CD14-positive monocyte (primary cell): ENCODE measurements at regions not wholly inside any gene's neighbourhood (a gene's known extent, or its start where the extent isn't known, plus 50 kb on each side); places are given as distances from the start of the nearest gene placed in this dataset.

Experiments
- DNase-seq, 3 donors: peaks; one replicate each; pipeline ENCODE4 v3.0.0-alpha.2; 2011 to 2022
- H2AFZ ChIP-seq: 2 replicates; pipeline ENCODE4 v1.6.0; 2012; ENCODE audit warnings: mild to moderate bottlenecking, low read depth, low read length, inconsistent platforms; ENCODE audit not compliant: insufficient read depth, poor library complexity, severe bottlenecking
- H3K27ac ChIP-seq, 2 donors: 1 replicate in 1 of 2; 2 replicates in 1 of 2; pipeline ENCODE4 v1.5.1; 2012 to 2013; ENCODE audit warnings: low read length in 2 of 2, control low read depth in 1 of 2, inconsistent platforms in 1 of 2, low read depth in 1 of 2, mild to moderate bottlenecking in 1 of 2
- H3K27me3 ChIP-seq, 2 donors: one replicate each; pipeline versions ENCODE4 v1.6.0 to v1.6.1; 2011 to 2013; ENCODE audit warnings: low read length in 2 of 2; ENCODE audit not compliant: control insufficient read depth in 2 of 2, insufficient read depth in 2 of 2
- H3K36me3 ChIP-seq, 2 donors: replicated peaks in 1 of 2; 1 replicate in 1 of 2; 2 replicates in 1 of 2; pipeline versions ENCODE4 v1.5.1 to v1.6.1; 2012 to 2013; ENCODE audit warnings: low read length in 2 of 2, control low read depth in 1 of 2, inconsistent platforms in 1 of 2, mild to moderate bottlenecking in 1 of 2; ENCODE audit not compliant: insufficient read depth in 2 of 2, control insufficient read depth in 1 of 2
- H3K4me1 ChIP-seq, 2 donors: 1 replicate in 1 of 2; 2 replicates in 1 of 2; pipeline versions ENCODE4 v1.5.1 to v1.6.1; 2012 to 2013; ENCODE audit warnings: low read length in 2 of 2, control low read depth in 1 of 2, inconsistent platforms in 1 of 2, mild to moderate bottlenecking in 1 of 2, moderate library complexity in 1 of 2; ENCODE audit not compliant: insufficient read depth in 2 of 2, control insufficient read depth in 1 of 2
- H3K4me2 ChIP-seq: replicated peaks from 2 replicates; pipeline ENCODE3; 2012; ENCODE audit warnings: low read length, moderate library complexity, mild to moderate bottlenecking; ENCODE audit not compliant: poor library complexity, severe bottlenecking; ENCODE audit errors: extremely low read depth
- H3K4me3 ChIP-seq, 3 experiments: fragments of 200-600 bp in 1 of 3; sonication (generic) in 1 of 3; replicated peaks in 1 of 3; 1 replicate in 2 of 3; 2 replicates in 1 of 3; pipeline ENCODE4 v1.5.1; 2011 to 2013; ENCODE audit warnings: low read length in 3 of 3, mild to moderate bottlenecking in 3 of 3, control low read depth in 2 of 3, low read depth in 2 of 3, inconsistent platforms in 1 of 3, moderate library complexity in 1 of 3
- H3K79me2 ChIP-seq: 2 replicates; pipeline ENCODE4 v1.6.0; 2012; ENCODE audit warnings: mild to moderate bottlenecking, control low read depth, inconsistent platforms, low read length, moderate library complexity; ENCODE audit not compliant: insufficient read depth
- H3K9ac ChIP-seq: 2 replicates; pipeline ENCODE4 v1.6.0; 2017; ENCODE audit warnings: low read length, mild to moderate bottlenecking; ENCODE audit not compliant: insufficient read depth, poor library complexity, severe bottlenecking
- H3K9me3 ChIP-seq, 2 donors: replicated peaks in 1 of 2; 1 replicate in 1 of 2; 2 replicates in 1 of 2; pipeline versions ENCODE4 v1.5.1 to v1.6.1; 2012 to 2013; ENCODE audit warnings: low read length in 2 of 2, control low read depth in 1 of 2; ENCODE audit not compliant: control insufficient read depth in 1 of 2, insufficient read depth in 1 of 2
- H4K20me1 ChIP-seq: 2 replicates; pipeline ENCODE4 v1.6.0; 2012; ENCODE audit warnings: mild to moderate bottlenecking, low read length, control low read depth, moderate library complexity; ENCODE audit not compliant: insufficient read depth
- H3K27ac Mint-ChIP-seq, 7 donors: one replicate each; pipeline ENCODE4 v1.8.0; 2020; ENCODE audit warnings: mild to moderate bottlenecking in 7 of 7, mixed read lengths in 7 of 7, moderate library complexity in 6 of 7, inconsistent platforms in 2 of 7
- H3K27me3 Mint-ChIP-seq, 3 donors: one replicate each; pipeline ENCODE4 v1.8.0; 2021 to 2022; ENCODE audit warnings: low read depth in 3 of 3, mild to moderate bottlenecking in 3 of 3, mixed read lengths in 3 of 3, moderate library complexity in 3 of 3, inconsistent platforms in 1 of 3
- H3K36me3 Mint-ChIP-seq, 2 donors: one replicate each; pipeline ENCODE4 v1.8.0; 2020; ENCODE audit warnings: mixed read lengths in 2 of 2, inconsistent platforms in 1 of 2, mild to moderate bottlenecking in 1 of 2
- H3K4me1 Mint-ChIP-seq: one replicate; pipeline ENCODE4 v1.8.0; 2020; ENCODE audit warnings: mild to moderate bottlenecking, mixed read lengths
- H3K4me3 Mint-ChIP-seq, 2 donors: one replicate each; pipeline ENCODE4 v1.8.0; 2020; ENCODE audit warnings: mild to moderate bottlenecking in 2 of 2, mixed read lengths in 2 of 2, moderate library complexity in 1 of 2
- H3K9me3 Mint-ChIP-seq, 7 donors: one replicate each; pipeline ENCODE4 v1.8.0; 2020 to 2022; ENCODE audit warnings: mixed read lengths in 7 of 7, mild to moderate bottlenecking in 6 of 7, moderate library complexity in 6 of 7, inconsistent platforms in 2 of 7
- WGBS: methylation state at CpG from one replicate; pipeline ENCODE4 v1.1.5; 2013; ENCODE audit warnings: missing lambda C conversion rate; ENCODE audit not compliant: insufficient coverage; 5-methylcytosine and 5-hydroxymethylcytosine counted together
- intact Hi-C, 2 donors: fragments of 100-400 bp; cut with micrococcal nuclease; formaldehyde crosslinking; loops; one replicate each; pipeline versions ENCODE4 v1.15.0 to v1.15.1; 2023
- TF ChIP-seq, protein P1 (sequence below): fragments of 200-600 bp; IDR thresholded peaks from one replicate; pipeline ENCODE4 v1.8.0; 2022; ENCODE audit warnings: antibody characterized with exemption, mild to moderate bottlenecking

DNA sequence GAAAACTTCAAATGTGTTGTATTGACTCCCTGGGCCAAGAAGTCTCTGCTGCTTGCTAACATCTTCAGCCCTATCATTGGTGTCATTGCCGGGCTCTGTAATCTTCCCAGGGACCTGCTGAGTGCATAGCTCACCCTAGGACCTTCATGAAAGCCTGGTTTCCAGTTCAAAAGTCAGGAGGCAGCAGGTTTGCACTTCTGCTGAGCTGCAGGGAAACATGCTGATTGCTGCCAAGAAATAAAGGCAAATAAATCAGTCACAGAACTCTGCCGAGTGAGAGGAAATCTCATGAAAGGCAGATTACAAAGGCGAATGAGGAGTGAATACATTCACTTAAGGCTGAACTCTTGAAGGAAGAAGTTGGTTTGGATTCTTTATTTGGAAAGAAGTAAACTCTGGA is 1947.6 kb upstream of the CELF4 start:
- H3K9me3 Mint-ChIP-seq, result peaks cover 1 to 13% (median 4%) of the 10 kb centered on the region in 7 donors
- TF ChIP-seq, protein P1, sequence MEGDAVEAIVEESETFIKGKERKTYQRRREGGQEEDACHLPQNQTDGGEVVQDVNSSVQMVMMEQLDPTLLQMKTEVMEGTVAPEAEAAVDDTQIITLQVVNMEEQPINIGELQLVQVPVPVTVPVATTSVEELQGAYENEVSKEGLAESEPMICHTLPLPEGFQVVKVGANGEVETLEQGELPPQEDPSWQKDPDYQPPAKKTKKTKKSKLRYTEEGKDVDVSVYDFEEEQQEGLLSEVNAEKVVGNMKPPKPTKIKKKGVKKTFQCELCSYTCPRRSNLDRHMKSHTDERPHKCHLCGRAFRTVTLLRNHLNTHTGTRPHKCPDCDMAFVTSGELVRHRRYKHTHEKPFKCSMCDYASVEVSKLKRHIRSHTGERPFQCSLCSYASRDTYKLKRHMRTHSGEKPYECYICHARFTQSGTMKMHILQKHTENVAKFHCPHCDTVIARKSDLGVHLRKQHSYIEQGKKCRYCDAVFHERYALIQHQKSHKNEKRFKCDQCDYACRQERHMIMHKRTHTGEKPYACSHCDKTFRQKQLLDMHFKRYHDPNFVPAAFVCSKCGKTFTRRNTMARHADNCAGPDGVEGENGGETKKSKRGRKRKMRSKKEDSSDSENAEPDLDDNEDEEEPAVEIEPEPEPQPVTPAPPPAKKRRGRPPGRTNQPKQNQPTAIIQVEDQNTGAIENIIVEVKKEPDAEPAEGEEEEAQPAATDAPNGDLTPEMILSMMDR, result no peak
- intact Hi-C loops, result no loop called here

DNA sequence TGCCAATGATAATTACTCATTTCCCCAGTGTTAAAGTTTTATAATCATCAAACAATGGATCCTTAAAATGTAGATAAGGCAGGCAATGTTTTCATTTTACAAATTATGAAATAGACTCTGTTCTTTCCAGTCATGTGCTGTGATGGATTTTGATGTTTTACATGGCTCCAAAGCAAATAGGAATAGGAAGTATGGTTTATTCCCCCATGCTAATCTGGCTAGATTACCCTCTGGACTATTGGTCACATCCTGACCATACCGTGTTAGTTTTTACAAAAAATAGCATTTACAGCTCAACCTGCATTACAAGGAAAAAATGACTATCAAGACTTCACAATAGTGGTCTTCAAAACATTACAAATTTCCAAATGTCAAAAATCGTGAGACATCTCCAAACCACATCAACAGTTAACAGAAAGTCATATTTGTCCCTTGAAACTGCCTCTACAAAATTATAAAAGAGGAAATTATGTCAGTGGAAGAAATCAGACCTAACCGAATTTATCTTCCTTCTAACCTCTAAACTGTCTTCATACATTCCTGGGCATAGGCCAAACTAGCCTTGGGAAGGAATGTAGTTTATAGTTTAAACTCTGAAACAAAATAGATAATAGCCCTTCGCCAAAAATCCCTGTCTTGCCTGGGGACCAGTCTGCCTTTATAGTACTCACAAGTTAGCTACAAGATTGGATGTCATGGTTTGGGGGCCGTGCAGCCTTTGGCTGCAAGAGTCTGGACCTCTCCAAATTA is 1941.2 kb upstream of the CELF4 start:
- DNase-seq, result no peak
- Histone ChIP-seq H3K27ac (no peak overlapping the region), H3K36me3 (no peaks in the 10 kb centered on the region), H3K9ac (no peak overlapping the region), H3K9me3 (peaks cover 2 to 3% of the 10 kb centered on the region in 2 donors), H3K4me1 (no peaks in the 10 kb centered on the region), H3K4me2 (no peak overlapping the region), H3K79me2 (no peaks in the 10 kb centered on the region), H3K27me3 (no peaks in the 10 kb centered on the region), H4K20me1 (no peaks in the 10 kb centered on the region), H3K4me3 (no peak overlapping the region), H2AFZ (no peak overlapping the region)
- Mint-ChIP-seq H3K27me3 (no peaks in the 10 kb centered on the region), H3K27ac (no peak overlapping the region), H3K4me1 (no peaks in the 10 kb centered on the region), H3K9me3 (peaks cover 1 to 10% (median 5%) of the 10 kb centered on the region in 7 donors), H3K36me3 (no peaks in the 10 kb centered on the region), H3K4me3 (no peak overlapping the region)
- WGBS, result 96% methylated on average over 3 of the region's 5 CpGs
- TF ChIP-seq, protein P1, result no peak
- intact Hi-C loops, result no loop called here

More for the DNA sequence above, 1947.6 kb upstream of the CELF4 start:
- H2AFZ ChIP-seq, result no peak overlapping the region
- no peaks in the 10 kb centered on the region for H3K36me3 Mint-ChIP-seq
- H3K4me3 Mint-ChIP-seq, result no peak overlapping the region
- no peaks in the 10 kb centered on the region for H3K4me1 Mint-ChIP-seq
- H3K9me3 ChIP-seq, result peaks cover 0 to 8% of the 10 kb centered on the region in 2 donors
- peaks cover 0 to 2% (median 0%) of the 10 kb centered on the region in 3 donors for H3K27me3 Mint-ChIP-seq
- no peaks in the 10 kb centered on the region for H3K27me3 ChIP-seq
- no peaks in the 10 kb centered on the region for H3K4me1 ChIP-seq
- no peak overlapping the region for H3K4me3 ChIP-seq
- 61% methylated on average over 3 of the region's 3 CpGs for WGBS
- H4K20me1 ChIP-seq, result no peaks in the 10 kb centered on the region
- H3K4me2 ChIP-seq, result no peak overlapping the region
- no peaks in the 10 kb centered on the region for H3K36me3 ChIP-seq
- no peak overlapping the region for H3K27ac ChIP-seq
- peak overlapping the region in 1 of 7 donors; percentile 27 for H3K27ac Mint-ChIP-seq
- no peak for DNase-seq
- H3K79me2 ChIP-seq, result no peaks in the 10 kb centered on the region
- H3K9ac ChIP-seq, result no peak overlapping the region
